ENCODE measurements at regions not wholly inside any gene's neighbourhood (a gene's known extent, or its start where the extent isn't known, plus 50 kb on each side); places are given as distances from the start of the nearest gene placed in this dataset.
"Not testable (repeated sequence)": the region's sequence is repeated elsewhere in the genome, so short reads cannot be mapped to it uniquely, and the experiment has no call there.

DNA sequence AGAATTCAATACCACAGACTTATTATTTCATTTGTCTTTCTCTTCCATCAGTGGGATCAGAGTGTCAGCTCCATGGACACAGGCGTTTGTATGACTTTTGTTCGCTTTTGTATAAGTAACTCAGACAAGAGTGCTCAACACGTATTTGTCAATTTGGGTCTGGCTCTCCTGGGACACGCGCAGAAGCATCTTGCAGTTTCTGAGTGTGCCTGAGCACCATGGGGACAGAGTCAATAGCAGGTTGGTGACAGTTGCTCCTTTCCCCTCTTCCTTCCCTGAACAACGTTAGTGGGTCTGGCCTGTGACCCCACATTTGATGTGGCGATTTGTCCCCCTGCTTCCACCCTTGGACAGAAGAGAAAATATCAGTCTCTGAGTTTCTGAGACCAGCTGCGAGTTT is 120.4 kb upstream of the SDK1 start:
- Histone ChIP-seq H3K4me1 (ENCODE audit: control insufficient read depth in 1 of 2, insufficient read depth in 2 of 2, low read depth in 1 of 2, low read length in 1 of 2) (no peaks in the 10 kb centered on the region), H3F3A (replicated peaks; ENCODE audit: insufficient read depth) (no peaks in the 10 kb centered on the region), H2AFZ (ENCODE audit: low read depth) (no peak overlapping the region), H3K4me3 (ENCODE audit: low read depth in 2 of 2, low read length in 1 of 2) (no peak overlapping the region), H3K27me3 (ENCODE audit: insufficient read depth) (no peaks in the 10 kb centered on the region), H3K9me2 (no peaks in the 10 kb centered on the region), H3K9me3 (no peaks in the 10 kb centered on the region), H3K27ac (ENCODE audit: low read depth in 2 of 2, low read length in 1 of 2) (no peak overlapping the region), H3K9ac (no peak overlapping the region), H3K4me2 (no peak overlapping the region), H3K79me2 (ENCODE audit: insufficient read depth) (no peaks in the 10 kb centered on the region), H3K36me3 (replicated peaks in 1 of 2; ENCODE audit: control insufficient read depth in 1 of 2, insufficient read depth in 2 of 2, low read length in 1 of 2) (no peaks in the 10 kb centered on the region), H4K20me1 (ENCODE audit: insufficient read depth) (no peaks in the 10 kb centered on the region)
- CTCF ChIA-PET, result interaction anchor here (1.0 kb wide), 2 partner anchors 15 to 30 kb away, joined by 3 to 6 read pairs; no protein-coding TSS in a partner anchor
- POLR2A ChIA-PET, result no interaction called here
- TF ChIP-seq YY1 (IDR thresholded peaks at IDR 0.05; ENCODE audit: low read depth) (no peak), TCF12 (IDR thresholded peaks at IDR 0.05) (no peak), RFX5 (IDR thresholded peaks at IDR 0.05; ENCODE audit: low read length) (no peak), EZH2phosphoT487 (IDR thresholded peaks at IDR 0.05; ENCODE audit: borderline replicate concordance, low read depth) (no peak), FOXJ3 (CRISPR knock-in tag; IDR thresholded peaks at IDR 0.05) (no peak), RCOR1 (IDR thresholded peaks at IDR 0.05; ENCODE audit: low read length) (no peak)
- TF ChIP-seq, protein P1, sequence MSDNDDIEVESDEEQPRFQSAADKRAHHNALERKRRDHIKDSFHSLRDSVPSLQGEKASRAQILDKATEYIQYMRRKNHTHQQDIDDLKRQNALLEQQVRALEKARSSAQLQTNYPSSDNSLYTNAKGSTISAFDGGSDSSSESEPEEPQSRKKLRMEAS (IDR thresholded peaks at IDR 0.05; ENCODE audit: low read depth), result no peak
- TF ChIP-seq, protein P2, sequence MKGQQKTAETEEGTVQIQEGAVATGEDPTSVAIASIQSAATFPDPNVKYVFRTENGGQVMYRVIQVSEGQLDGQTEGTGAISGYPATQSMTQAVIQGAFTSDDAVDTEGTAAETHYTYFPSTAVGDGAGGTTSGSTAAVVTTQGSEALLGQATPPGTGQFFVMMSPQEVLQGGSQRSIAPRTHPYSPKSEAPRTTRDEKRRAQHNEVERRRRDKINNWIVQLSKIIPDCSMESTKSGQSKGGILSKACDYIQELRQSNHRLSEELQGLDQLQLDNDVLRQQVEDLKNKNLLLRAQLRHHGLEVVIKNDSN (IDR thresholded peaks at IDR 0.05; ENCODE audit: borderline replicate concordance, low read depth), result no peak
- TF ChIP-seq, protein P3, sequence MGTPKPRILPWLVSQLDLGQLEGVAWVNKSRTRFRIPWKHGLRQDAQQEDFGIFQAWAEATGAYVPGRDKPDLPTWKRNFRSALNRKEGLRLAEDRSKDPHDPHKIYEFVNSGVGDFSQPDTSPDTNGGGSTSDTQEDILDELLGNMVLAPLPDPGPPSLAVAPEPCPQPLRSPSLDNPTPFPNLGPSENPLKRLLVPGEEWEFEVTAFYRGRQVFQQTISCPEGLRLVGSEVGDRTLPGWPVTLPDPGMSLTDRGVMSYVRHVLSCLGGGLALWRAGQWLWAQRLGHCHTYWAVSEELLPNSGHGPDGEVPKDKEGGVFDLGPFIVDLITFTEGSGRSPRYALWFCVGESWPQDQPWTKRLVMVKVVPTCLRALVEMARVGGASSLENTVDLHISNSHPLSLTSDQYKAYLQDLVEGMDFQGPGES (IDR thresholded peaks at IDR 0.05; ENCODE audit: low read depth, low read length), result no peak
- DNase-seq, result no peak
- WGBS (ENCODE audit: low lambda C conversion rate), result 43% methylated on average over 8 of the region's 8 CpGs

DNA sequence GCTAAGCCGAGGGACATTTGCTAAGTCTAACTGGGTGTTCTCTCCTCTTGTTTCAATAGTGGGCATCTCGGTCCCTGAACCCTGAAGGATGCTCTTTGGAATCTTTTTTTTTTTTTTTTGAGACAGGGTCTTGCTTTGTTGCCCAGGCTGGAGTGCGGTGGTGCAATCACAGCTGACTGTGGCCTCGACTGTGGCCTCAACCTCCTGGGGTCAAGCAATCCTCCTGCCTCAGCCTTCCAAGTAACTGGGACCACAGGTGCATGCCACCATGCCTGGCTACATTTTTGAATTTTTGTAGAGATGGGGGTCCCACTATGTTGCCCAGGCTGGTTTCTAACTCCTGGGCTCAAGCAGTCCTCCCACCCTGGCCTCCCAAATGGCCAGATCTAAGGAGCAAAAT is 119.0 kb upstream of the SDK1 start:
- H3K4me3 ChIP-seq (ENCODE audit: low read depth in 2 of 2, low read length in 1 of 2); H3F3A ChIP-seq (replicated peaks; ENCODE audit: insufficient read depth); H3K4me2 ChIP-seq; H3K27me3 ChIP-seq (ENCODE audit: insufficient read depth); H4K20me1 ChIP-seq (ENCODE audit: insufficient read depth); H3K9me2 ChIP-seq; H3K4me1 ChIP-seq (ENCODE audit: control insufficient read depth in 1 of 2, insufficient read depth in 2 of 2, low read depth in 1 of 2, low read length in 1 of 2); H3K9ac ChIP-seq; H2AFZ ChIP-seq (ENCODE audit: low read depth); H3K79me2 ChIP-seq (ENCODE audit: insufficient read depth); H3K27ac ChIP-seq (ENCODE audit: low read depth in 2 of 2, low read length in 1 of 2); H3K9me3 ChIP-seq; POLR2A ChIA-PET; CTCF ChIA-PET; DNase-seq; H3K36me3 ChIP-seq (replicated peaks in 1 of 2; ENCODE audit: control insufficient read depth in 1 of 2, insufficient read depth in 2 of 2, low read length in 1 of 2): not testable (repeated sequence)
- 33% methylated on average over 4 of the region's 4 CpGs for WGBS (ENCODE audit: low lambda C conversion rate)

DNA sequence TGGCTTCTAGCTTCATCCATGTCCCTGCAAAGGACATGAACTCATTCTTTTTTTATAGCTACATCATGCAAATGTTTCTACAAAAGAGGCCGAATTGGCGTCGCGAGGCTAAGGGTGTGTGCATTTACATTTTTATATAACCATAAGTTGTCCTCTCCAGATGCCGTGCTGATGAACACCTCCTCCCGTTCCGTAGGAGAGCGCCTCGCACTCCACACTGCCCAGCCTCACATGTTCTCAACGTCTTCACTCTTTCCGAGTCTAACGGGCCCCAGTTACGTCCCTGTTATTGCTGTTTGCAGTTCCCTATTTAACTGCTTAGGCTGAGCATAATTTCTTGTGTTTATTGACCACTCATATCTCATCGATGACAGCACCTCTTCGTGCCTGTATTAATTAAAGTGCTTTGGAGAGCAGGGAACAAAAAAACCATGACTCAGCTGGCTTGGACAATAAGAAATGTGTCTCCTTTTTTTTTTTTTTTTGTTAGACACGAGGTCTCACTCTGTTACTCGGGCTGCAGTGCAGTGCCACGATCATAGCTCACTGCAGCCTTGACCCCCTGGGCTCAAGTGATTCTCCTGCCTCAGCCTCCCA is 113.5 kb upstream of the SDK1 start:
- WGBS (ENCODE audit: low lambda C conversion rate), result 69% methylated on average over 18 of the region's 18 CpGs
- Histone ChIP-seq H3K79me2 (ENCODE audit: insufficient read depth) (no peaks in the 10 kb centered on the region), H3K9me2 (no peaks in the 10 kb centered on the region), H3K4me1 (ENCODE audit: control insufficient read depth in 1 of 2, insufficient read depth in 2 of 2, low read depth in 1 of 2, low read length in 1 of 2) (no peaks in the 10 kb centered on the region), H4K20me1 (ENCODE audit: insufficient read depth) (no peaks in the 10 kb centered on the region), H3K27ac (ENCODE audit: low read depth in 2 of 2, low read length in 1 of 2) (no peak overlapping the region), H3K4me3 (ENCODE audit: low read depth in 2 of 2, low read length in 1 of 2) (no peak overlapping the region), H3K36me3 (replicated peaks in 1 of 2; ENCODE audit: control insufficient read depth in 1 of 2, insufficient read depth in 2 of 2, low read length in 1 of 2) (no peaks in the 10 kb centered on the region), H2AFZ (ENCODE audit: low read depth) (no peak overlapping the region), H3K9ac (no peak overlapping the region), H3K27me3 (ENCODE audit: insufficient read depth) (no peaks in the 10 kb centered on the region), H3K4me2 (no peak overlapping the region), H3K9me3 (no peaks in the 10 kb centered on the region), H3F3A (replicated peaks; ENCODE audit: insufficient read depth) (no peaks in the 10 kb centered on the region)
- no peak for DNase-seq
- ChIA-PET POLR2A (no interaction called here), CTCF (interaction anchor here (1.1 kb wide), 1 partner anchor 21 kb away, joined by 3 read pairs; no protein-coding TSS in a partner anchor)
- no peak for TF ChIP-seq SMC3 (IDR thresholded peaks at IDR 0.05; ENCODE audit: low read depth, low read length)
- no peak for TF ChIP-seq EP300 (IDR thresholded peaks at IDR 0.05; ENCODE audit: borderline replicate concordance in 1 of 2, low read depth in 1 of 2, low read length in 1 of 2)
- TF ChIP-seq YY1 (IDR thresholded peaks at IDR 0.05; ENCODE audit: low read depth), result no peak
- TF ChIP-seq, protein P3 (IDR thresholded peaks at IDR 0.05; ENCODE audit: low read depth, low read length), result no peak
- TF ChIP-seq GATA2 (CRISPR knock-in tag; IDR thresholded peaks at IDR 0.05), result no peak
- no peak for TF ChIP-seq ELF1 (IDR thresholded peaks at IDR 0.05)
- no peak for TF ChIP-seq RFX5 (IDR thresholded peaks at IDR 0.05; ENCODE audit: low read length)
- no peak for TF ChIP-seq FOXM1 (IDR thresholded peaks at IDR 0.05; ENCODE audit: low read depth)
- TF ChIP-seq EZH2phosphoT487 (IDR thresholded peaks at IDR 0.05; ENCODE audit: borderline replicate concordance, low read depth), result no peak
- TF ChIP-seq JUND (IDR thresholded peaks at IDR 0.05), result no peak
- no peak for TF ChIP-seq TAF1 (IDR thresholded peaks at IDR 0.05; ENCODE audit: borderline replicate concordance, low read depth, low read length)
- no peak for TF ChIP-seq RCOR1 (IDR thresholded peaks at IDR 0.05; ENCODE audit: low read length)
- no peak for TF ChIP-seq RXRA (IDR thresholded peaks at IDR 0.05; ENCODE audit: borderline replicate concordance, low read depth)
- TF ChIP-seq, protein P2 (IDR thresholded peaks at IDR 0.05; ENCODE audit: borderline replicate concordance, low read depth), result no peak
